Esophagus mucosa (tissue), 1 donor: ENCODE measurements at regions not wholly inside any gene's neighbourhood (a gene's known extent, or its start where the extent isn't known, plus 50 kb on each side); places are given as distances from the start of the nearest gene placed in this dataset.
"Not testable (repeated sequence)": the region's sequence is repeated elsewhere in the genome, so short reads cannot be mapped to it uniquely, and the experiment has no call there.

ENCODE experiments used
- ATAC-seq: fragments of 200-7000 bp; cut with Tn5 transposase; one replicate; pipeline ENCODE4 v1.9.1; 2020
- donor health status: DM: yes; HTN: yes; CAD: no.

GRCh38 chr3:143175940-143176894 is 56.6 kb downstream of the CHST2 start:
- ATAC-seq: peak; percentile 41

- ATAC-seq: not testable (repeated sequence)
Measured at GRCh38 chr3:143177965-143178364, 58.4 kb downstream of the CHST2 start.

GRCh38 chr3:143178775-143179548 is 59.4 kb downstream of the CHST2 start:
- ATAC-seq: not testable (repeated sequence)

GRCh38 chr3:143179603-143180002 is 60.0 kb downstream of the CHST2 start:
- ATAC-seq: no peak

GRCh38 chr3:143180860-143181259 is 61.3 kb downstream of the CHST2 start:
- ATAC-seq: not testable (repeated sequence)

GRCh38 chr3:143181977-143182376 is 62.4 kb downstream of the CHST2 start:
- not testable (repeated sequence) for ATAC-seq

GRCh38 chr3:143182866-143183664 is 63.5 kb downstream of the CHST2 start:
- no peak for ATAC-seq

GRCh38 chr3:143183665-143183964 is 64.0 kb downstream of the CHST2 start:
- no peak for ATAC-seq

GRCh38 chr3:143184099-143184498 is 64.5 kb downstream of the CHST2 start:
- no peak for ATAC-seq

GRCh38 chr3:143185401-143185800 is 65.8 kb downstream of the CHST2 start:
- no peak for ATAC-seq

GRCh38 chr3:143187111-143187510 is 67.5 kb downstream of the CHST2 start:
- ATAC-seq: no peak

GRCh38 chr3:143188881-143189280 is 69.3 kb downstream of the CHST2 start:
- no peak for ATAC-seq

- no peak for ATAC-seq
Measured at GRCh38 chr3:143190101-143190500, 70.5 kb downstream of the CHST2 start.

GRCh38 chr3:143192193-143192592 is 72.6 kb downstream of the CHST2 start:
- ATAC-seq: no peak

GRCh38 chr3:143200001-143200924 is 80.7 kb downstream of the CHST2 start:
- ATAC-seq: no peak

- ATAC-seq: no peak
Measured at GRCh38 chr3:143201045-143201444, 81.5 kb downstream of the CHST2 start.

- no peak for ATAC-seq
Measured at GRCh38 chr3:143201870-143202752, 82.5 kb downstream of the CHST2 start.

GRCh38 chr3:143203142-143203541 is 83.6 kb downstream of the CHST2 start:
- ATAC-seq: no peak

- peak; percentile 48 for ATAC-seq
Measured at GRCh38 chr3:143203848-143204247, 84.3 kb downstream of the CHST2 start.

- no peak for ATAC-seq
Measured at GRCh38 chr3:143206955-143207337, 87.4 kb downstream of the CHST2 start.
